GM21381 (cell line): ENCODE measurements at regions not wholly inside any gene's neighbourhood (a gene's known extent, or its start where the extent isn't known, plus 50 kb on each side); places are given as distances from the start of the nearest gene placed in this dataset.
"Not testable (repeated sequence)": the region's sequence is repeated elsewhere in the genome, so short reads cannot be mapped to it uniquely, and the experiment has no call there.

Experiments
- ATAC-seq: cut with Tn5 transposase; IDR thresholded peaks from one replicate; pipeline ENCODE4 v1.9.1; 2021; ENCODE audit warnings: mild to moderate bottlenecking, moderate library complexity; ENCODE audit not compliant: unreplicated experiment

GRCh38 chr5:13107537-13107936, 837.0 kb downstream of the DNAH5 start:
- ATAC-seq, result no peak

DNA sequence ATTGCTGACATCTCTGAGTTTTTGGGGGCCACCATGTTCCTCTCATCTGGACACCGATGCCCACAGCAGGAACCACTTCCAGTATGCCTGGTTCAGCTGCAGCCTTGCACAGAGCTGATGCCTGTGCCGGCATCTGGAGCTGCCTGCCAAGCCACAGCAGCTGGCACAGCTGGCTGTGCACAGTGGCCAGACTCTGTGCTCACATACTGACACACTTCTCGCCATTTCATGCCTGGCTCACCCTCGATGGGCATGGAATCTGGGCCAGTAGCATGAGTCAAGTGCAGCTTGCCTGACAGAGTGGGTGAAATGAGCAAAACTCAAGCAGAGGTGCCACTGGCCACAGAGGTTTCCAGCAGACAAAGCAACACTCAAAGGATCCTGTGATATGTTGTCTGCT, 863.4 kb downstream of the DNAH5 start:
- ATAC-seq, result no peak

GRCh38 chr5:13072936-13073335, 871.6 kb downstream of the DNAH5 start:
- not testable (repeated sequence) for ATAC-seq

DNA sequence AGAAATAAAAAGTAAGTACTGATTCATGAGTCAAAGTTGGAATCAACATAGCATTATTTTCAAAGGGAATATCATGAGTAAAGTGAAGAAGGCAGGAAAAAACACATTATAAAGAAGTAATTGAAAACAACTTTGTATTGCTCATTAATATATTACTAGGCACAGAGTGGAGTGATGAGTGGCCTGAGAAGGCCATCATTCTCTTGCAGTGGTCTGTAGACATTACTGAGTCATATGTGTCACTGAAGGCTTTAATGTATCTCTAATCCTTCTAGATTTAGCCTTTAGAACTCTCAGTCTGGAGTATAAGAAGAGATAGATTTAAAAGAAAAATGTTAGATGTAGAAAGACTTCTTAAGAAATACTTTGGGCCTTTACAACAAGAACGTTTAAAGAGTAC, 881.4 kb downstream of the DNAH5 start:
- ATAC-seq, result no peak

DNA sequence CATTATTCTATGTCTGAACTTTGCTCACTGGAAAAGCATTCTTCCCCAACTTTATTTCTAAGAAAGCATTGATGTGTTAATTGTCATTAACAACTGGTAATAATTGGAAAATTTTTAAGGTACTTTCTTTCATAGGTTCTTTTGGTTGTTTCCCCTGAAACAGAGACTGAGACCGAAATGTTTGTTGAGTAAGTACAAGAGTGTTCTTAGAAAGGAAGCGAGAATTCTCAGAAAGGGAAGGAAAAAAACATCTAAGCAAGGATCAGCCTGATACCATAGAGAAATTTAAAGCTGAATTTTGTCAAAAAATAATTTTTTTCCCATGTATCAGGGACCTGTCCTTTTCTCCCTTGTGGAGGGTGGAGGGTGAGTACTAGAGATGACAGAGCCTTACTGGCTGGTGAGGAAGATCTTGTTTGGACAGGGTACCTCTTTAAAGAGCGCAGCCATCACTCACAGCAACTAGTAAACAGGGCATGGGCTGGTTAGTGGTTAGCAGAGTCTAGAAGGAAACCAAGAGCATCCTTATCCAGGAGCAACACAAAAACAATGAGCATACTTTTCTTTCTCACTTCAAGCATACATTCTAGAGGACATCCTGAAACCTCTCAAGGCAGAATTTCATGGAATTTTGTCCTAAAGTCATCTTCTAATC, 898.5 kb downstream of the DNAH5 start:
- ATAC-seq, result no peak

DNA sequence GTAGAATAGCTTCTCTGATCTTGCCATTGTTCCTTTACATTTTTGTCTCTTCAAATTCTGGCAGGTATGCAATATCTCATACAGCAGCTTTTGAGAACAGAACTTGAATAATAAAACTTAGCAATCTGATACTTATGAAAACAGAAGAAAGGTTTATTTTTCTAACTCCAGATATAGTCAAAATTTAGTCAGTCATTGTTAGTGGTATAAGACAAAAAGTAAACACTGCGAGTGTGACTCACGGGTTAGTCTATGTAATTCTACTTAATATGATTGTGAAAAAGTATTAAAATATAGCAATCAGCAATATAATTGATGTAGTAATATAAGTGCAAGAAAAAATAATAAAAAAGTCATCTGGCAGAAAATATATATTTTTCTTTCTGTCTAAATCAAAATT, 910.4 kb downstream of the DNAH5 start:
- ATAC-seq, result no peak

- ATAC-seq, result no peak
These were observed 915.3 kb downstream of the DNAH5 start for GRCh38 chr5:13029211-13029610.

- no peak for ATAC-seq
These were observed 916.6 kb downstream of the DNAH5 start for GRCh38 chr5:13027874-13028273.

DNA sequence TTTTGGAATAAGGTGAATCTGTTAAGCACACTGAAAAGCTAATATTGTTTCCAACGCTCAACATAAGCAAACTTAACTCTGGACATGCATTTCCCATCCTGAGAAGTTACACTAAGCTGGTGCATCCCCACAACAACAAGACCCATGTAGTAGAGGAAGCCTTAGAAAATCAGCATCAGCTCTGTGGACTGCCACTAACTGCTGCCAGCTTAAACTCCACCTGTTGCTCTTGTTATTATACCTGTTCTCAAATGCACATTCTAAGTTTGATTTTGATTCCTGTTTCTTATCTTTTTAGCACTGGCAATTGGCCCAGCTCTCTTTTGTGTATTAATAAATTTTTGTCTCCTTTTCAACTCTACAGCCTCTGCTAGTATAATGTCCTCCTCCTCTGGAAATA, 924.8 kb downstream of the DNAH5 start:
- no peak for ATAC-seq

DNA sequence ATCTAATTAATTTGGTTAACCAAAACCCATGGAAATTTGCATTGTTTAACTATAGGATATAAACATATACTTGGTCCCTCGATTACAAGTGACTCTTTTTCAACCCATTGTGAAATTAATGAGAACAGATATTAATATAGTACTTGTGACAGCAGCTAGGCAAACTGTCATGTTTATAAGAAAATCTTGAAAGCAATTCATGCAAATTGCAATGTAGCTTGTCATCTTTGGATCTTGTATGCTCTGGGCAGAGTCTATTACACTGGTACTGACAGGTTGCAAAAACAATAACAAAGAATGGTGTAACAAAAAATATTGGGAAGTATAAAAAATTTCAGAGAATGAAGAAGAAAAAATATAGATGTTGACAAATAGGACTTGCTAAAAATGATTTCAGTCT, 941.0 kb downstream of the DNAH5 start:
- no peak for ATAC-seq

DNA sequence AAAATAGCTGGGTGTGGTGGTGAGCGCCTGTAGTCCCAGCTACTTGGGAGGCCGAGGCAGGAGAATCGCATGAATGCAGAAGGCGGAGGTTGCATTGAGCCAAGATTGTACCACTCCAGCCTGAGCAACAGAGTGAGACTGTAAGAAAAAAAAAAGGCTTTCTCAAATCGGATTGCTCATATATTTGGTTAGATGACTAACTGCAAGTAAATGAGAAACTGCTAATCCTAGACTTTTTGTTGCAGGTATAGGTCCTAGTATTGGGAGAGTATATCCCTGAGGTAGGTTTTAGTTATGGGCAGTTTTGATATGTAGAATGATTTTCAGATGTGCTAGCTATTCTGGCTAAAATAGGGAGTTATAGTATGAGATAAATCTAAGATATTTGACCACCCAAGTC, 944.8 kb downstream of the DNAH5 start:
- ATAC-seq, result no peak

- no peak for ATAC-seq
These were observed 959.3 kb downstream of the DNAH5 start for GRCh38 chr5:12985142-12985541.

GRCh38 chr5:12974856-12975255, 969.6 kb downstream of the DNAH5 start:
- ATAC-seq, result no peak

DNA sequence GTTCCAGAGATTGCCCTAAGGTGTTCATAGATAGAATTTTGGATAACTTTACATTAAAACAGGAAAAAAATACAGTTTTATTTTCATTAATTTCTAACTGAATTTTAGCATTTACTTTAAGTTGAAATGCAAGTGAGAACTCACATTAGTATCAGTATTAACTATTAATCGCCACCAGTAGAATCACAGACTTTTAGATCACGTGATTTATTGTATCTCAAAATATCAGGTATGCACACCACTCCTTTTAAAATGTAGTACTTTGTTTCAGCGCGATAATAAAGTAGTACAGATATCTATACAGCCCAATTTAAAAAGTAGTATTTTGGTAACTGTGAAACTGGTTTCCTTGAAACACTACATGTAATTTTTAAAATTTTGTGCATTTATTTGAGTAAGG, 978.7 kb downstream of the DNAH5 start:
- no peak for ATAC-seq

GRCh38 chr5:12959713-12960112, 984.8 kb downstream of the DNAH5 start:
- ATAC-seq, result no peak

- ATAC-seq, result no peak
These were observed 992.1 kb downstream of the DNAH5 start for GRCh38 chr5:12952409-12952808.

- ATAC-seq, result no peak
These were observed 992.6 kb downstream of the DNAH5 start for GRCh38 chr5:12951846-12952245.

DNA sequence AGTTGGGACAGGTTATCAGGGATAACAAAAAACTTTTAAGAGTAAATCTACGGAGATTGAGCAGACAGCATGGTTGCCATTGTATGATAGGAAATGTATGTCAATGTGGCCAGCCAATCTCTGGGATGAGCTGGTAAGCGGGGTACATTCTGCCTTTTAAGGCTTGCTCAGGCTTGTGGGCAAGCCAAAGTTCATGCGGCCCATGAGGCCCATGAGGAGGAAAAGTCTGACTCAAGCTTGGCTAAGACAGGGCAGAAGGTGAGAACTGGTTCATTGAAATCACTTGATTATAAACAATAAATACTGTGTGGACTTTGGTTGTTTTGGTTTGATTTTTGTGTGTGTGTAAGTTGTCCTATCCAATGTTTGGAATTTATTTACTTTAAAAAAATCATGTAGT, 997.1 kb downstream of the DNAH5 start:
- no peak for ATAC-seq

DNA sequence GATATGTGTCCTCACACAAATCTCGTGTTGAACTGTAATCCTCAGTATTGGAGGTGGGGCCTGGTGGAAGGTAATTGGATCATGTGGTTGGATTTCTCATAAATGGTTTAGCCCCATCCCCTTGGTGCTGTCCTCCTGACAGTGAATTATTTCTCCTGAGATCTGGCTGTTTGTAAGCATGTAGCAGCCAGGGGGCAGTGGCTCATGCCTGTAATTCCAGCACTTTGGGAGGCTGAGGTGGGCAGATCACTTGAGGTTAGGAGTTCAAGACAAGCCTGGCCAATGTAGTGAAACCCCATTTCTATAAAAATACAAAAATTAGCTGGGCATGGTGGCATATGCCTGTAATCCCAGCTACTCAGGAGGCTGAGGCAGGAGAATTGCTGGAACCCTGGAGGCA, 999.0 kb downstream of the DNAH5 start:
- ATAC-seq, result not testable (repeated sequence)

DNA sequence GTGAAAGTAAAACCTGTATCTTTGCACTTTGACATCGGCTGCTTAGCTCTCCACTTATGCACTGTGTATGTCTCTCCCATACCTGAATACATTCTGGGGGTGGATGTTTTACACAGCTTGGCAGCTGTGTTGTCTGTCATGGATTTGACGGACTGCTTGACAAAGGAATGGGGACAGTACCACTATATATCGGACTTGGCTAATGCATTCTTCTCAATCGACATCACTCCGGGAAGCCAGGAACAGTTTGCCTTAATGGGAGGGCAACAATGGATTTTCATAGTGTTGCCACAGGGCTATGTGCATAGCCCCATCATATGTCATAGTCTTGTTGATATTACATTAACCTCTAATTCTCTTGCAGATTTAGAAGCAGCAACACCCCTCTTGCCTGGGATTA, 1008.3 kb downstream of the DNAH5 start:
- ATAC-seq, result no peak

DNA sequence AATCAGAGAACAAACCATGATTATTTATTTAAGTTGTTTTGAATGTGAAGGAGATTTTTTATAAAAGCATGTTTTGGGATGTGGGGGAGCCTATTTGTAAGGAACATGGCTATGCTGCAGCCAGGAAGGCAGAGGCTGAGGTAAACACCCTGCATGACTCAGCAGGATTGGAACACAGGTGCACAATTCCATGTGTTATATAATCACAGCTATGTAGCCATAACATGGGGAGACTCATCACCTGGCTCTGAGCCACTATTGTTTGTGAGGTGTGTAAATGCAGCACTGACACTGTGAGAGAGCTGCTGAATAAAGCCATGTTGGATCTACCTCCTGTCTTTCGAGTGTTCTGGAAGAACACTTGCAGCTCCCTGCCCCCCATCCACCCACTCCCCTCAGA, 1009.8 kb downstream of the DNAH5 start:
- ATAC-seq, result no peak

DNA sequence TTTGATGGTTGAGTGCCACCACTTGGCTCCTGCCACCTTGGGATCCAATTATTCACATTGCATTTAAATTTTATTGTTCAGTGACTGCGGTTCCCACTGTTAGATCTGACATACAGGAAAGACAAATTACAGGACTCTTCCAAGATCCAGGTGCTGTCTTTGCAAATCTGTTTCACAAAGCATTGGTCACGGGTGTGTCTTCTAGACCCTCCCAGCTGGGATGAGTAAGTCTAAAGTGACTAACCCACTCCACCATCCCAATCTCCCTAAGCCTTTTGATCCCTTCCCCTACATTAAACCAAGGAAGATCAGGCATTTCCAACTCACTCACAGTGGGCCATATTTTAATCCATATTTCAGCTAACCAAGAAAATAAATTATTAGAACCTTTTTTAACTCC, 1016.3 kb upstream of the CTNND2 start:
- ATAC-seq, result no peak

- ATAC-seq, result no peak
These were observed 1006.9 kb upstream of the CTNND2 start for GRCh38 chr5:12911156-12911555.
